Nephron progenitor cell (in vitro differentiated cells): ENCODE measurements at regions not wholly inside any gene's neighbourhood (a gene's known extent, or its start where the extent isn't known, plus 50 kb on each side); places are given as distances from the start of the nearest gene placed in this dataset.

Source experiments
- DNase-seq: peaks from one replicate; pipeline ENCODE4 v3.0.0; 2021
- H3K27ac Mint-ChIP-seq: 2 replicates; pipeline ENCODE4 v1.8.0; 2021; ENCODE audit warnings: mild to moderate bottlenecking, moderate library complexity, mixed read lengths
- H3K27me3 Mint-ChIP-seq: 2 replicates; pipeline ENCODE4 v1.8.0; 2021; ENCODE audit warnings: mild to moderate bottlenecking, low read depth, mixed read lengths; ENCODE audit not compliant: poor library complexity
- H3K36me3 Mint-ChIP-seq: 2 replicates; pipeline ENCODE4 v1.8.0; 2021; ENCODE audit warnings: low read depth, mixed read lengths
- H3K4me1 Mint-ChIP-seq: 2 replicates; pipeline ENCODE4 v1.8.0; 2021; ENCODE audit warnings: mixed read lengths
- H3K4me3 Mint-ChIP-seq: 2 replicates; pipeline ENCODE4 v1.8.0; 2021; ENCODE audit warnings: mild to moderate bottlenecking, moderate library complexity, mixed read lengths
- H3K9me3 Mint-ChIP-seq: 2 replicates; pipeline ENCODE4 v1.8.0; 2021; ENCODE audit warnings: mild to moderate bottlenecking, moderate library complexity, mixed read lengths
- TF ChIP-seq, protein P1 (sequence below): fragments of 200-600 bp; sonication (generic); IDR thresholded peaks from 2 replicates; pipeline ENCODE4 v1.5.0; 2021; ENCODE audit warnings: antibody characterized with exemption

DNA sequence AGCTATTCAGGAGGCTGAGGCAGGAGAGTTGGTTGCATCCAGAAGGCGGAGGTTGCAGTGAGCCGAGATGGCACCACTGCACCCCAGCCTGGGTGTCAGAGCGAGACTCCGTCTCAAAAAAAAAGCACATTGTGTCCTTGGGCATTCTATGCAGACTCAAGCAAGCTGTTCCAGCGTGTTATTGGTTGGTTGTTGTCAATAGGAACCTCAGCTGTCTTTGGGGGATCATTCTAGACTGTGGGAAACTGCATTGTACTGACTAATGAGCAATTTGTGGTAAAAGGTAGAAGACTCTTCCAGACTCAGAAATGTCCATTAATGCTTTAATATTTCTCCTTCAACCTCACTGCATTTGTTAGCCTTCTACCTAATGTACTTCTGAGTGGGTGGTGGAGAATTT is 379.5 kb upstream of the GRAMD2B start:
- H3K4me1 Mint-ChIP-seq: peaks cover 24% of the 10 kb centered on the region
- no peaks in the 10 kb centered on the region for H3K36me3 Mint-ChIP-seq
- H3K27me3 Mint-ChIP-seq: no peaks in the 10 kb centered on the region
- no peak overlapping the region for H3K27ac Mint-ChIP-seq
- H3K4me3 Mint-ChIP-seq: no peak overlapping the region
- no peak for DNase-seq
- no peaks in the 10 kb centered on the region for H3K9me3 Mint-ChIP-seq
- TF ChIP-seq, protein P1, sequence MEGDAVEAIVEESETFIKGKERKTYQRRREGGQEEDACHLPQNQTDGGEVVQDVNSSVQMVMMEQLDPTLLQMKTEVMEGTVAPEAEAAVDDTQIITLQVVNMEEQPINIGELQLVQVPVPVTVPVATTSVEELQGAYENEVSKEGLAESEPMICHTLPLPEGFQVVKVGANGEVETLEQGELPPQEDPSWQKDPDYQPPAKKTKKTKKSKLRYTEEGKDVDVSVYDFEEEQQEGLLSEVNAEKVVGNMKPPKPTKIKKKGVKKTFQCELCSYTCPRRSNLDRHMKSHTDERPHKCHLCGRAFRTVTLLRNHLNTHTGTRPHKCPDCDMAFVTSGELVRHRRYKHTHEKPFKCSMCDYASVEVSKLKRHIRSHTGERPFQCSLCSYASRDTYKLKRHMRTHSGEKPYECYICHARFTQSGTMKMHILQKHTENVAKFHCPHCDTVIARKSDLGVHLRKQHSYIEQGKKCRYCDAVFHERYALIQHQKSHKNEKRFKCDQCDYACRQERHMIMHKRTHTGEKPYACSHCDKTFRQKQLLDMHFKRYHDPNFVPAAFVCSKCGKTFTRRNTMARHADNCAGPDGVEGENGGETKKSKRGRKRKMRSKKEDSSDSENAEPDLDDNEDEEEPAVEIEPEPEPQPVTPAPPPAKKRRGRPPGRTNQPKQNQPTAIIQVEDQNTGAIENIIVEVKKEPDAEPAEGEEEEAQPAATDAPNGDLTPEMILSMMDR: no peak

- Mint-ChIP-seq H3K4me3 (no peak overlapping the region), H3K36me3 (no peaks in the 10 kb centered on the region), H3K27me3 (no peaks in the 10 kb centered on the region), H3K27ac (no peak overlapping the region), H3K9me3 (no peaks in the 10 kb centered on the region), H3K4me1 (peaks cover 24% of the 10 kb centered on the region)
- TF ChIP-seq, protein P1: no peak
- DNase-seq: no peak
Measured at GRCh38 chr5:126044111-126044668, 379.0 kb upstream of the GRAMD2B start.

GRCh38 chr5:126044931-126045565 is 378.2 kb upstream of the GRAMD2B start:
- no peak for DNase-seq
- peaks cover 24% of the 10 kb centered on the region for H3K4me1 Mint-ChIP-seq
- H3K27ac Mint-ChIP-seq: no peak overlapping the region
- H3K27me3 Mint-ChIP-seq: no peaks in the 10 kb centered on the region
- H3K36me3 Mint-ChIP-seq: no peaks in the 10 kb centered on the region
- TF ChIP-seq, protein P1: no peak
- H3K4me3 Mint-ChIP-seq: no peak overlapping the region
- H3K9me3 Mint-ChIP-seq: no peaks in the 10 kb centered on the region

GRCh38 chr5:126046318-126046717 is 376.9 kb upstream of the GRAMD2B start:
- no peaks in the 10 kb centered on the region for H3K36me3 Mint-ChIP-seq
- H3K9me3 Mint-ChIP-seq: no peaks in the 10 kb centered on the region
- no peak overlapping the region for H3K27ac Mint-ChIP-seq
- H3K4me3 Mint-ChIP-seq: no peak overlapping the region
- no peaks in the 10 kb centered on the region for H3K27me3 Mint-ChIP-seq
- DNase-seq: no peak
- peaks cover 24% of the 10 kb centered on the region for H3K4me1 Mint-ChIP-seq
- TF ChIP-seq, protein P1: no peak

GRCh38 chr5:126046846-126047571 is 376.2 kb upstream of the GRAMD2B start:
- Mint-ChIP-seq H3K9me3 (peaks cover 4% of the 10 kb centered on the region), H3K4me3 (no peak overlapping the region), H3K4me1 (peaks cover 24% of the 10 kb centered on the region), H3K36me3 (no peaks in the 10 kb centered on the region), H3K27me3 (no peaks in the 10 kb centered on the region), H3K27ac (no peak overlapping the region)
- TF ChIP-seq, protein P1: no peak
- no peak for DNase-seq
